IPS-18c (cell line): ENCODE measurements at regions not wholly inside any gene's neighbourhood (a gene's known extent, or its start where the extent isn't known, plus 50 kb on each side); places are given as distances from the start of the nearest gene placed in this dataset.

Experiments used
- H3K4me3 ChIP-seq: 2 replicates; pipeline ENCODE4 v1.7.0; 2013; ENCODE audit warnings: low read depth, mild to moderate bottlenecking, low read length, moderate library complexity; ENCODE audit not compliant: insufficient read depth
- H3K9me3 ChIP-seq: one replicate; pipeline ENCODE4 v1.6.1; 2013; ENCODE audit warnings: mild to moderate bottlenecking, low read length, moderate library complexity; ENCODE audit not compliant: control insufficient read depth, insufficient read depth

GRCh38 chr17:77853191-77853977, 105.1 kb upstream of the TNRC6C start:
- Histone ChIP-seq H3K9me3 (no peaks in the 10 kb centered on the region), H3K4me3 (no peak overlapping the region)

- H3K9me3 ChIP-seq = peaks cover 3% of the 10 kb centered on the region
- no peak overlapping the region for H3K4me3 ChIP-seq
These were observed 104.3 kb upstream of the TNRC6C start for GRCh38 chr17:77854083-77854758.

- Histone ChIP-seq H3K4me3 (no peak overlapping the region), H3K9me3 (peaks cover 3% of the 10 kb centered on the region)
These were observed 103.5 kb upstream of the TNRC6C start for GRCh38 chr17:77854759-77855745.

- H3K9me3 ChIP-seq = peaks cover 5% of the 10 kb centered on the region
These were observed 101.8 kb upstream of the TNRC6C start for GRCh38 chr17:77856551-77857305.

GRCh38 chr17:77857306-77857555, 101.3 kb upstream of the TNRC6C start:
- no peak overlapping the region for H3K4me3 ChIP-seq
- H3K9me3 ChIP-seq = peaks cover 5% of the 10 kb centered on the region

More at GRCh38 chr17:77856551-77857305, 101.8 kb upstream of the TNRC6C start:
- H3K4me3 ChIP-seq = no peak overlapping the region

DNA sequence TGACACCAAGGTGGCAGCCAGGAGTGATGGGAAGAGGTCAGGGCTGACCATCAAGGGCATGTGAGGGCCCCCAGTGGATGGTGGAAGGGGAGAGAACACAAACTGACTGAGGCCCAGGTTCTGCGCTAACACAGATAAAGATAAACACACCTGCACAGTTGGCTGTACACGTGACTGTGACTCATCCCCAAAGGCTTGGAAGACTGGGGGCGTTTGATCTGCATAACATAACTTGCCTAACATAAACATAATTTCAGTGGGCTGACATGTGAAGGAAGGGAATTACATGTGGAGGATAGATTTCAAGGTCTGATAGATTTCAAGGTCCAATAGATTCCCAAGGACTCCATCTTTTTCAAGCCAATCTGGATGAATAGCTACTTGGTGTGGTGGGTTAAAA, 100.9 kb upstream of the TNRC6C start:
- Histone ChIP-seq H3K4me3 (no peak overlapping the region), H3K9me3 (peaks cover 5% of the 10 kb centered on the region)

DNA sequence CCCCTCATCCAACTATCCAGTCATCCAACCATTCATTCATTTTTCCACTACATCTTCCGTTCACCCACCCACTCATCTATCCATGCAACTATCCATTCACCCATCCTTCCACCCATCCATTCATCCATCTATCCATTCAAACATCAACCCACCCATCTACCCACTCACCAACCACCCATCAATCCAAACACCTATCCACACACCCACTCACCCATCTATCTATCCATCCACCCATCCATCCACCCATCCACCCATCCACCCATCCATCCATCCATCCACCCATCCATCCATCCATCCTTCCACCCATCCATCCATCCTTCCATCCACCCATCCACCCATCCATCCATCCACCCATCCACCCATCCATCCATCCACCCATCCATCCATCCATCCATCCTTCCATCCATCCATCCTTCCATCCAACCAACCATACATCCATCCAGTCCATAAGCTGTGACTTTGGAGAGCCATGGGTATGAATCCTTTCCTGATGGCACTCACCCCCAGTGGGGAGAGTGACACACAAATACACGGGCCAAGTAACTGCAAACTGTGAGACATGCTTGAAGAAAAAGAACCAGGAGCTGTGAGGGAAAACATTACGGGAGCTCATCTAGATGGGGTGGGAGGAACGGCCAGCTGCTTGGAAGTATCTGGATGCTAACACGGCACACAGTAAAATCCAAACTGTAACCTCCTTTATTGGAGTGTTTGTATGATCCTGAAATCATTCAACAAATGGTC, 100.0 kb upstream of the TNRC6C start:
- Histone ChIP-seq H3K9me3 (peaks cover 5% of the 10 kb centered on the region), H3K4me3 (no peak overlapping the region)

GRCh38 chr17:77859035-77859810, 99.3 kb upstream of the TNRC6C start:
- H3K9me3 ChIP-seq = peaks cover 5% of the 10 kb centered on the region
- no peak overlapping the region for H3K4me3 ChIP-seq

GRCh38 chr17:77861133-77861695, 97.3 kb upstream of the TNRC6C start:
- H3K9me3 ChIP-seq = peaks cover 5% of the 10 kb centered on the region
- no peak overlapping the region for H3K4me3 ChIP-seq

DNA sequence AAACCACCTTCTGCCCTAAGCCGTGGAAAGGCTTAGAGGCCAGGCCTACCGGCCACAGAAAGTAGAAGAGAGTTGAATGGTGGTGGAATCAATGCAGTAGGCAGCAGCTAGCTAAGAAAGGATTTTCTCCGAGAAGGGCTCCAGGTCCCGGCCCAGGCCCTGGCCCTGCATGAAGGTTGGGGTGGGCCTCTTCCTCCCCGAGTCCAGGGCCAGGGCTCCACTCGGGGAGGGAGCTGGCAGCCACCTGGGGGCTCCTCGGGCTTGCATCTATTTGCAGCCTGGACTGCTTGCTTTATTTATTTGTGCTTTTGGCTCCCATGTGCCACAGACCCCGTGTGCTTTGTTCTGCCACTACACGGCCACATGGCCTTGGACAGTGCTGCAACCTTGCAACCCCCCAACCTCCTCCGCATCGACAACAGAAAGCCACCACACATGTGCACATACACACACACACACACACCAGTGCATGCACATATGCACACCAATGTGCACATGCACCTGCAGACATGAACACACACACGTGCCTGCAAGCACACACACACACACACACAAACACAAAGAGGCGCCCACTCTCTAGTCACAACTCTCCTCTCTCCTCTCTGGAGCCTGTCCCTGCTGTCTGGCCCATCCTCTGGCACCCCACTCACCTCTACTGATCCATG, 96.4 kb upstream of the TNRC6C start:
- H3K4me3 ChIP-seq = no peak overlapping the region
- peaks cover 5% of the 10 kb centered on the region for H3K9me3 ChIP-seq

DNA sequence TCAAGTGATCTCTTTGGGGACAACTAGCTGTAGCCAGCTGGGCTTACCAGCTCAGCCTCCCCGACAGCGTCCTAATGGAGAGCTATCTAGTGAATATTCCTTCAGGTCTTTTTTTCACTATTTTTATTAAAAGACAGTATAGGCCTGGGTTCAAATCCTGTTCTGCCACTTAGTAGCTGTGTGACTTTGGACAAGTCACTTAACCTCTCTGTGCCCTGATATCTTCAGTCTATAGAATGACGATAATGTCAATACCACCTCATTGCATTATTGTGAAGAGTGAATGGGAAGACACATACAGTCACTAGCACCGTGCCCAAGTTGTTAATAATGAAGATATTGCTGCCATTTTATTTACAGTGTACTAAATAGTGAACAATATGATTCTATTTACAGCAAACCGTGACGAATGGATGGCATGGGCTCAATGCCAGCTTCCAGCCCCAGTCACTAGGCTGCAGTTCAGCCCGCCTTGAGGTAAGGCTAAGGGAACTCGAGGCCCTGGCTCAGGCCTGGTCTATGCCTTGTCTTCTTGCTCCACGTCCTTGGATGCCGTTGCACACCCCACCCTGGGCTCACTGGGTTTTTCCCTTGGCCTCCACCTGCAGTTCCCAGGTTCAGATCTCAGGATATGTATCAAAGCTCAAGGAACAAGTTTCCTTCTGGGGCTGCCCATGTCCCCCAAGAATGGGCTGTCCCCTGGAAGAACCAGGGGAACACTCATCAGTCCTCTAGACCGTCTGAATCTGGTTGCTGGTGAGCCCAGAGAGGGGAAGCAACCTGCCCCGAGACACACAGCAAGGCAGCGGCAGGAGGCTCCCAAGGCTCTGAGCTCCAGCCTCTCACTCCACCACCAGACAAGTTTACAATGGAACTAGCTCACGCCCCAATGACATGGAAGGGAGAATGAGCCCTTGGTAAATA, 95.4 kb upstream of the TNRC6C start:
- H3K9me3 ChIP-seq = peaks cover 5% of the 10 kb centered on the region
- H3K4me3 ChIP-seq = no peak overlapping the region

- H3K4me3 ChIP-seq = no peak overlapping the region
- H3K9me3 ChIP-seq = peaks cover 5% of the 10 kb centered on the region
These were observed 94.7 kb upstream of the TNRC6C start for GRCh38 chr17:77863814-77864161.

GRCh38 chr17:77864234-77865111, 94.0 kb upstream of the TNRC6C start:
- Histone ChIP-seq H3K4me3 (no peak overlapping the region), H3K9me3 (peaks cover 2% of the 10 kb centered on the region)
